HepG2 (cell line): ENCODE measurements at regions not wholly inside any gene's neighbourhood (a gene's known extent, or its start where the extent isn't known, plus 50 kb on each side); places are given as distances from the start of the nearest gene placed in this dataset.

Source experiments
- ATAC-seq: fragments of 200-7000 bp; cut with Tn5 transposase; 3 replicates; pipeline ENCODE4 v1.9.1; 2020; ENCODE audit warnings: mild to moderate bottlenecking, moderate library complexity
- BruUV-seq: library from RNA; stranded (reverse); fragments of 400-500 nt; replicated peaks from 2 replicates; lab custom pipeline; 2021; lab: Mats Ljungman, UMichigan
- CTCF ChIA-PET: fragments of 300-600 bp; formaldehyde crosslinking; extraction: SDS; loops from one replicate; lab custom pipeline; 2021; ENCODE audit warnings: low total read pairs, inconsistent platforms, low intra/inter-chr PET ratio; lab: Yijun Ruan, JAX
- POLR2A ChIA-PET: fragments of 350-600 bp; sonication (Branson Sonifier 250); formaldehyde crosslinking; loops from one replicate; lab custom pipeline; 2020; ENCODE audit warnings: antibody characterized with exemption, inconsistent platforms; lab: Yijun Ruan, JAX
- DNase-seq: peaks from one replicate; pipeline ENCODE4 v3.0.0-alpha.2; 2015; ENCODE audit warnings: low spot score
- FAIRE-seq: peaks from 3 replicates; lab custom pipeline; 2011; peaks lifted over from hg19 to GRCh38; lab: Jason Lieb, UNC
- H2AFZ ChIP-seq: one replicate; pipeline ENCODE4 v1.6.1; 2011; ENCODE audit warnings: low read length, inconsistent platforms
- H3K27ac ChIP-seq: fragments of 300-600 bp; 3 replicates; pipeline ENCODE4 v1.8.0; 2011; ENCODE audit warnings: mixed run types, mild to moderate bottlenecking, mixed read lengths, low read length, inconsistent platforms; ENCODE audit not compliant: insufficient read depth; ENCODE audit errors: extremely low read length
- H3K27me3 ChIP-seq, 2 experiments: fragments of 200-600 bp in 1 of 2; 2 replicates in 1 of 2; 3 replicates in 1 of 2; pipeline versions ENCODE4 v1.6.0 to v1.8.0; 2011; ENCODE audit warnings: low read length in 2 of 2, mild to moderate bottlenecking in 2 of 2, moderate library complexity in 2 of 2, inconsistent platforms in 1 of 2; ENCODE audit not compliant: insufficient read depth in 2 of 2, control insufficient read depth in 1 of 2
- H3K36me3 ChIP-seq, 2 experiments: fragments of 200-600 bp in 1 of 2; replicated peaks in 1 of 2; 2 replicates in 1 of 2; 3 replicates in 1 of 2; pipeline versions ENCODE4 v1.5.1 to v1.8.0; 2011; ENCODE audit warnings: low read length in 2 of 2, inconsistent platforms in 1 of 2; ENCODE audit not compliant: insufficient read depth in 2 of 2, control insufficient read depth in 1 of 2
- H3K4me1 ChIP-seq: 2 replicates; pipeline ENCODE4 v1.5.1; 2012; ENCODE audit warnings: low read length, inconsistent platforms; ENCODE audit not compliant: insufficient read depth
- H3K4me2 ChIP-seq: 2 replicates; pipeline ENCODE4 v1.6.0; 2011; ENCODE audit warnings: low read depth, low read length, inconsistent platforms
- H3K4me3 ChIP-seq, 3 experiments: fragments of 200-600 bp in 1 of 3; sonication (generic), shearing (Covaris generic) in 1 of 3; replicated peaks in 1 of 3; 2 replicates each; pipeline ENCODE4 v1.5.1; 2011 to 2016; ENCODE audit warnings: low read length in 3 of 3, inconsistent platforms in 2 of 3, low read depth in 2 of 3, mild to moderate bottlenecking in 2 of 3, control low read depth in 1 of 3, mixed read lengths in 1 of 3; ENCODE audit not compliant: insufficient read depth in 1 of 3
- H3K79me2 ChIP-seq: one replicate; pipeline ENCODE4 v1.6.1; 2011; ENCODE audit warnings: low read length, inconsistent platforms; ENCODE audit not compliant: insufficient read depth
- H3K9ac ChIP-seq: 2 replicates; pipeline ENCODE4 v1.6.0; 2011; ENCODE audit warnings: mild to moderate bottlenecking, low read depth, low read length, inconsistent platforms; ENCODE audit not compliant: insufficient read depth
- H3K9me3 ChIP-seq: 2 replicates; pipeline ENCODE4 v1.5.1; 2012; ENCODE audit warnings: mild to moderate bottlenecking, low read length
- H4K20me1 ChIP-seq: 2 replicates; pipeline ENCODE4 v1.6.0; 2011; ENCODE audit warnings: inconsistent platforms, mild to moderate bottlenecking, low read length, moderate library complexity; ENCODE audit not compliant: insufficient read depth
- SMYD3 ChIP-seq: sonication (generic); formaldehyde crosslinking; IDR thresholded peaks from 2 replicates; pipeline ENCODE4 v1.8.1; 2023; ENCODE audit warnings: mild to moderate bottlenecking, missing genetic modification reagents
- SOX5 ChIP-seq: IDR thresholded peaks from 2 replicates; pipeline ENCODE4 v1.6.1; 2016; ENCODE audit warnings: borderline replicate concordance
- TEAD2 ChIP-seq: sonication (generic); formaldehyde crosslinking; IDR thresholded peaks from 2 replicates; pipeline ENCODE4 v1.9.0; 2021; ENCODE audit warnings: missing genetic modification reagents
- ZFP36 ChIP-seq: fragments of 150-350 bp; IDR thresholded peaks from 2 replicates; pipeline ENCODE4 v1.6.1; 2018; ENCODE audit warnings: borderline replicate concordance, low read length, low read depth; ENCODE audit not compliant: partially characterized antibody
- ZNF383 ChIP-seq: sonication (generic); formaldehyde crosslinking; IDR thresholded peaks from 2 replicates; pipeline ENCODE4 v1.4.0; 2020; ENCODE audit warnings: missing genetic modification reagents, mild to moderate bottlenecking, borderline replicate concordance
- WGBS: methylation state at CpG from one replicate; pipeline ENCODE4 v1.1.6; 2017; ENCODE audit warnings: low lambda C conversion rate; 5-methylcytosine and 5-hydroxymethylcytosine counted together
- in situ Hi-C: cut with HindIII; loops from 2 replicates; pipeline ENCODE4 v1.10.0; 2017; ENCODE audit warnings: low pct_unique_long_range_greater_than_20kb; ENCODE audit not compliant: extremely low pct_ligation_motif_present
- intact Hi-C: fragments of 100-400 bp; cut with micrococcal nuclease; formaldehyde crosslinking; loops from one replicate; pipeline ENCODE4 v1.10.0; 2022; ENCODE audit not compliant: unreplicated experiment
- TF ChIP-seq, protein P1 (sequence below): sonication (generic); formaldehyde crosslinking; IDR thresholded peaks from 2 replicates; pipeline ENCODE4 v1.4.0; 2020; ENCODE audit warnings: mild to moderate bottlenecking, low read depth, missing genetic modification reagents
- TF ChIP-seq, protein P2 (sequence below): sonication (generic); formaldehyde crosslinking; IDR thresholded peaks from 2 replicates; pipeline ENCODE4 v1.8.0; 2022; ENCODE audit warnings: low read depth, missing genetic modification reagents
- TF ChIP-seq, protein P3 (sequence below): sonication (generic); formaldehyde crosslinking; IDR thresholded peaks from 2 replicates; pipeline ENCODE4 v1.5.0; 2020; ENCODE audit warnings: mild to moderate bottlenecking, missing genetic modification reagents

DNA sequence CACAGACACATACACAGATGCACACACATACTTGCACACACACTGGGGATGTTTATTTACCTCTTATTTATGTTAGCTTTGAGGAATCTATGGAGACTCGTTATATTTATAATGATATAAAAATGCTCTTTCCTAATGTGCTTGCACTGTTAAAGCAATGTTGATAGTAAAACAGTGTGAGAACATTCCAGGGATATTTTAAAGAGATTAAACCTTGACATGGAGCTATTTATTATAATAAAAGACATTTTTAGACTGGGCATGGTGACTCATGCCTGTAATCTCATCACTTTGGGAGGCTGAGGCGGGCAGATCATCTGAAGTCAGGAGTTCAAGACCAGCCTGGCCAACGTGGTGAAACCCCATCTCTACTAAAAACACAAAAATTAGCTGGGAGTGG lies 557.3 kb upstream of the ZNF804A start:
- ChIA-PET POLR2A (no interaction called here), CTCF (no interaction called here)
- no peak overlapping the region for H3K27ac ChIP-seq
- intact Hi-C loops = no loop called here
- no peak overlapping the region for H3K4me3 ChIP-seq
- no peak overlapping the region for H2AFZ ChIP-seq
- in situ Hi-C loops = no loop called here
- DNase-seq (no peak), ATAC-seq (no peak), FAIRE-seq (no peak)
- H3K27me3 ChIP-seq = no peaks in the 10 kb centered on the region
- no TSS peak for BruUV-seq
- H3K79me2 ChIP-seq = no peaks in the 10 kb centered on the region
- no peaks in the 10 kb centered on the region for H3K9me3 ChIP-seq
- no peak overlapping the region for H3K9ac ChIP-seq
- TF ChIP-seq, protein P1, sequence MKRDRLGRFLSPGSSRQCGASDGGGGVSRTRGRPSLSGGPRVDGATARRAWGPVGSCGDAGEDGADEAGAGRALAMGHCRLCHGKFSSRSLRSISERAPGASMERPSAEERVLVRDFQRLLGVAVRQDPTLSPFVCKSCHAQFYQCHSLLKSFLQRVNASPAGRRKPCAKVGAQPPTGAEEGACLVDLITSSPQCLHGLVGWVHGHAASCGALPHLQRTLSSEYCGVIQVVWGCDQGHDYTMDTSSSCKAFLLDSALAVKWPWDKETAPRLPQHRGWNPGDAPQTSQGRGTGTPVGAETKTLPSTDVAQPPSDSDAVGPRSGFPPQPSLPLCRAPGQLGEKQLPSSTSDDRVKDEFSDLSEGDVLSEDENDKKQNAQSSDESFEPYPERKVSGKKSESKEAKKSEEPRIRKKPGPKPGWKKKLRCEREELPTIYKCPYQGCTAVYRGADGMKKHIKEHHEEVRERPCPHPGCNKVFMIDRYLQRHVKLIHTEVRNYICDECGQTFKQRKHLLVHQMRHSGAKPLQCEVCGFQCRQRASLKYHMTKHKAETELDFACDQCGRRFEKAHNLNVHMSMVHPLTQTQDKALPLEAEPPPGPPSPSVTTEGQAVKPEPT (CRISPR knock-in tag) = no peak
- no peaks in the 10 kb centered on the region for H3K36me3 ChIP-seq
- WGBS = 5% methylated on average over 3 of the region's 3 CpGs
- H3K4me1 ChIP-seq = no peaks in the 10 kb centered on the region
- H4K20me1 ChIP-seq = no peaks in the 10 kb centered on the region
- no peak overlapping the region for H3K4me2 ChIP-seq

- ChIA-PET POLR2A (no interaction called here), CTCF (no interaction called here)
- Histone ChIP-seq H3K9me3 (no peaks in the 10 kb centered on the region), H4K20me1 (no peaks in the 10 kb centered on the region), H3K27me3 (no peaks in the 10 kb centered on the region), H2AFZ (no peak overlapping the region), H3K4me2 (no peak overlapping the region), H3K4me1 (no peaks in the 10 kb centered on the region), H3K9ac (no peak overlapping the region), H3K36me3 (no peaks in the 10 kb centered on the region), H3K4me3 (no peak overlapping the region), H3K79me2 (no peaks in the 10 kb centered on the region), H3K27ac (no peak overlapping the region)
- DNase-seq (no peak), ATAC-seq (no peak), FAIRE-seq (no peak)
- 16% methylated on average over 4 of the region's 4 CpGs for WGBS
- intact Hi-C loops (no loop called here), in situ Hi-C loops (no loop called here)
- BruUV-seq = no TSS peak
- TF ChIP-seq, protein P2, sequence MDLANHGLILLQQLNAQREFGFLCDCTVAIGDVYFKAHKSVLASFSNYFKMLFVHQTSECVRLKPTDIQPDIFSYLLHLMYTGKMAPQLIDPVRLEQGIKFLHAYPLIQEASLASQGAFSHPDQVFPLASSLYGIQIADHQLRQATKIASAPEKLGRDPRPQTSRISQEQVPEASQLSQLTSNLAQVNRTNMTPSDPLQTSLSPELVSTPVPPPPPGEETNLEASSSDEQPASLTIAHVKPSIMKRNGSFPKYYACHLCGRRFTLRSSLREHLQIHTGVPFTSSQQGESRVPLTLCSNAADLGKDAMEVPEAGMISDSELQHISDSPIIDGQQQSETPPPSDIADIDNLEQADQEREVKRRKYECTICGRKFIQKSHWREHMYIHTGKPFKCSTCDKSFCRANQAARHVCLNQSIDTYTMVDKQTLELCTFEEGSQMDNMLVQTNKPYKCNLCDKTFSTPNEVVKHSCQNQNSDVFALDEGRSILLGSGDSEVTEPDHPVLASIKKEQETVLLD (CRISPR knock-in tag) = no peak
- TF ChIP-seq SMYD3 (CRISPR knock-in tag) = no peak
- no peak for TF ChIP-seq SOX5 (CRISPR knock-in tag)
- TF ChIP-seq ZNF383 (CRISPR knock-in tag) = no peak
- TF ChIP-seq, protein P3, sequence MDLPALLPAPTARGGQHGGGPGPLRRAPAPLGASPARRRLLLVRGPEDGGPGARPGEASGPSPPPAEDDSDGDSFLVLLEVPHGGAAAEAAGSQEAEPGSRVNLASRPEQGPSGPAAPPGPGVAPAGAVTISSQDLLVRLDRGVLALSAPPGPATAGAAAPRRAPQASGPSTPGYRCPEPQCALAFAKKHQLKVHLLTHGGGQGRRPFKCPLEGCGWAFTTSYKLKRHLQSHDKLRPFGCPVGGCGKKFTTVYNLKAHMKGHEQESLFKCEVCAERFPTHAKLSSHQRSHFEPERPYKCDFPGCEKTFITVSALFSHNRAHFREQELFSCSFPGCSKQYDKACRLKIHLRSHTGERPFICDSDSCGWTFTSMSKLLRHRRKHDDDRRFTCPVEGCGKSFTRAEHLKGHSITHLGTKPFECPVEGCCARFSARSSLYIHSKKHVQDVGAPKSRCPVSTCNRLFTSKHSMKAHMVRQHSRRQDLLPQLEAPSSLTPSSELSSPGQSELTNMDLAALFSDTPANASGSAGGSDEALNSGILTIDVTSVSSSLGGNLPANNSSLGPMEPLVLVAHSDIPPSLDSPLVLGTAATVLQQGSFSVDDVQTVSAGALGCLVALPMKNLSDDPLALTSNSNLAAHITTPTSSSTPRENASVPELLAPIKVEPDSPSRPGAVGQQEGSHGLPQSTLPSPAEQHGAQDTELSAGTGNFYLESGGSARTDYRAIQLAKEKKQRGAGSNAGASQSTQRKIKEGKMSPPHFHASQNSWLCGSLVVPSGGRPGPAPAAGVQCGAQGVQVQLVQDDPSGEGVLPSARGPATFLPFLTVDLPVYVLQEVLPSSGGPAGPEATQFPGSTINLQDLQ (CRISPR knock-in tag) = no peak
- TF ChIP-seq TEAD2 = no peak
- TF ChIP-seq ZFP36 = no peak
Observed at GRCh38 chr2:184041777-184042176, 556.6 kb upstream of the ZNF804A start.
